ENCODE measurements at regions not wholly inside any gene's neighbourhood (a gene's known extent, or its start where the extent isn't known, plus 50 kb on each side); places are given as distances from the start of the nearest gene placed in this dataset.

- TF ChIP-seq FOXM1 (IDR thresholded peaks at IDR 0.05; ENCODE audit: borderline replicate concordance, low read depth): no peak
- TF ChIP-seq, protein P1, sequence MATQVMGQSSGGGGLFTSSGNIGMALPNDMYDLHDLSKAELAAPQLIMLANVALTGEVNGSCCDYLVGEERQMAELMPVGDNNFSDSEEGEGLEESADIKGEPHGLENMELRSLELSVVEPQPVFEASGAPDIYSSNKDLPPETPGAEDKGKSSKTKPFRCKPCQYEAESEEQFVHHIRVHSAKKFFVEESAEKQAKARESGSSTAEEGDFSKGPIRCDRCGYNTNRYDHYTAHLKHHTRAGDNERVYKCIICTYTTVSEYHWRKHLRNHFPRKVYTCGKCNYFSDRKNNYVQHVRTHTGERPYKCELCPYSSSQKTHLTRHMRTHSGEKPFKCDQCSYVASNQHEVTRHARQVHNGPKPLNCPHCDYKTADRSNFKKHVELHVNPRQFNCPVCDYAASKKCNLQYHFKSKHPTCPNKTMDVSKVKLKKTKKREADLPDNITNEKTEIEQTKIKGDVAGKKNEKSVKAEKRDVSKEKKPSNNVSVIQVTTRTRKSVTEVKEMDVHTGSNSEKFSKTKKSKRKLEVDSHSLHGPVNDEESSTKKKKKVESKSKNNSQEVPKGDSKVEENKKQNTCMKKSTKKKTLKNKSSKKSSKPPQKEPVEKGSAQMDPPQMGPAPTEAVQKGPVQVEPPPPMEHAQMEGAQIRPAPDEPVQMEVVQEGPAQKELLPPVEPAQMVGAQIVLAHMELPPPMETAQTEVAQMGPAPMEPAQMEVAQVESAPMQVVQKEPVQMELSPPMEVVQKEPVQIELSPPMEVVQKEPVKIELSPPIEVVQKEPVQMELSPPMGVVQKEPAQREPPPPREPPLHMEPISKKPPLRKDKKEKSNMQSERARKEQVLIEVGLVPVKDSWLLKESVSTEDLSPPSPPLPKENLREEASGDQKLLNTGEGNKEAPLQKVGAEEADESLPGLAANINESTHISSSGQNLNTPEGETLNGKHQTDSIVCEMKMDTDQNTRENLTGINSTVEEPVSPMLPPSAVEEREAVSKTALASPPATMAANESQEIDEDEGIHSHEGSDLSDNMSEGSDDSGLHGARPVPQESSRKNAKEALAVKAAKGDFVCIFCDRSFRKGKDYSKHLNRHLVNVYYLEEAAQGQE (IDR thresholded peaks at IDR 0.05; ENCODE audit: low read depth): no peak
- TF ChIP-seq RAD21 (IDR thresholded peaks at IDR 0.05; ENCODE audit: low read depth): no peak
- TF ChIP-seq ZBTB7A (IDR thresholded peaks at IDR 0.05; ENCODE audit: low read depth): no peak
- TF ChIP-seq CEBPB (IDR thresholded peaks at IDR 0.05): no peak
- no peak for TF ChIP-seq YY1 (IDR thresholded peaks at IDR 0.05; ENCODE audit: low read depth)
- no peak for TF ChIP-seq NFIC (IDR thresholded peaks at IDR 0.05)
- TF ChIP-seq TAF1 (IDR thresholded peaks at IDR 0.05; ENCODE audit: low read depth): no peak
- TF ChIP-seq EP300 (IDR thresholded peaks at IDR 0.05; ENCODE audit: borderline replicate concordance): no peak
- TF ChIP-seq EGR1 (IDR thresholded peaks at IDR 0.05): no peak
- TF ChIP-seq USF1 (IDR thresholded peaks at IDR 0.05): no peak
These were observed 52.1 kb upstream of the USPL1 start for GRCh38 chr13:30565658-30566057.

Measured in Ishikawa (cell line).